ENCODE measurements at regions not wholly inside any gene's neighbourhood (a gene's known extent, or its start where the extent isn't known, plus 50 kb on each side); places are given as distances from the start of the nearest gene placed in this dataset.

DNA sequence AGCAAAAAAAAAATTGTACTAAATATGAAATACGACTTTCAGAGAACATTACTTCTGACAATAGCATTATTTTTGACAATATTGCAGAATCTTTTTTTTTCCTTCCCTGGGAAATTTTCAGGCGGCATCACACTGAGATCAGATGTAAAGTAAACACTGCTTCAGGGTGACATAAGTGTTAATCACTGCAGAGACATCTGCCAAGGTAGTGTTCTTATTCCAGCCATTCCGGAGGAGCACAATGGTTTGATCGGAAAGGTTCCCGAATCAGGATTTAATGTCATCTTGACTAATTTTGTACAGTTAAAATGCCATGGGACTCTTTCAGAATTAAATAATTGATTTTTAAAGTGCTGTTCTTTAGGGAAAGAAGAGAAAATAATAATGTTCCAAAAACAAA is 56.7 kb upstream of the ZNF236 start:
- TF ChIP-seq EZH2 (IDR thresholded peaks at IDR 0.05; ENCODE audit: low read depth, low read length, severe bottlenecking) (no peak), GABPA (IDR thresholded peaks at IDR 0.05; ENCODE audit: borderline replicate concordance, insufficient read depth, low read length) (no peak), POLR2A (IDR thresholded peaks at IDR 0.05; ENCODE audit: control extremely low read depth in 1 of 2, low read depth in 2 of 2, low read length in 2 of 2) (no peak), RAD21 (IDR thresholded peaks at IDR 0.05 in 1 of 2, conservative IDR thresholded peaks at IDR 0.05 in 1 of 2; ENCODE audit: low read depth in 2 of 2, low read length in 2 of 2) (no peak), ZNF274 (IDR thresholded peaks at IDR 0.05; ENCODE audit: borderline replicate concordance, extremely low read depth, low read length) (no peak), POLR2AphosphoS5 (IDR thresholded peaks at IDR 0.05; ENCODE audit: low read depth, low read length) (no peak), MAX (IDR thresholded peaks at IDR 0.05) (no peak), RNF2 (IDR thresholded peaks at IDR 0.05; ENCODE audit: borderline replicate concordance, low read depth, low read length, missing control alignments, poor library complexity, severe bottlenecking) (no peak), CREB1 (IDR thresholded peaks at IDR 0.05) (no peak), TBP (IDR thresholded peaks at IDR 0.05; ENCODE audit: low read depth, low read length) (no peak), RFX5 (IDR thresholded peaks at IDR 0.05; ENCODE audit: borderline replicate concordance, low read depth, low read length) (no peak)
- TF ChIP-seq, protein P1, sequence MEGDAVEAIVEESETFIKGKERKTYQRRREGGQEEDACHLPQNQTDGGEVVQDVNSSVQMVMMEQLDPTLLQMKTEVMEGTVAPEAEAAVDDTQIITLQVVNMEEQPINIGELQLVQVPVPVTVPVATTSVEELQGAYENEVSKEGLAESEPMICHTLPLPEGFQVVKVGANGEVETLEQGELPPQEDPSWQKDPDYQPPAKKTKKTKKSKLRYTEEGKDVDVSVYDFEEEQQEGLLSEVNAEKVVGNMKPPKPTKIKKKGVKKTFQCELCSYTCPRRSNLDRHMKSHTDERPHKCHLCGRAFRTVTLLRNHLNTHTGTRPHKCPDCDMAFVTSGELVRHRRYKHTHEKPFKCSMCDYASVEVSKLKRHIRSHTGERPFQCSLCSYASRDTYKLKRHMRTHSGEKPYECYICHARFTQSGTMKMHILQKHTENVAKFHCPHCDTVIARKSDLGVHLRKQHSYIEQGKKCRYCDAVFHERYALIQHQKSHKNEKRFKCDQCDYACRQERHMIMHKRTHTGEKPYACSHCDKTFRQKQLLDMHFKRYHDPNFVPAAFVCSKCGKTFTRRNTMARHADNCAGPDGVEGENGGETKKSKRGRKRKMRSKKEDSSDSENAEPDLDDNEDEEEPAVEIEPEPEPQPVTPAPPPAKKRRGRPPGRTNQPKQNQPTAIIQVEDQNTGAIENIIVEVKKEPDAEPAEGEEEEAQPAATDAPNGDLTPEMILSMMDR (IDR thresholded peaks at IDR 0.05; ENCODE audit: control extremely low read depth in 1 of 3, insufficient read depth in 1 of 3, low read depth in 1 of 3, low read length in 3 of 3) = no peak

All from H1 (cell line).